ENCODE measurements at regions not wholly inside any gene's neighbourhood (a gene's known extent, or its start where the extent isn't known, plus 50 kb on each side); places are given as distances from the start of the nearest gene placed in this dataset.

DNA sequence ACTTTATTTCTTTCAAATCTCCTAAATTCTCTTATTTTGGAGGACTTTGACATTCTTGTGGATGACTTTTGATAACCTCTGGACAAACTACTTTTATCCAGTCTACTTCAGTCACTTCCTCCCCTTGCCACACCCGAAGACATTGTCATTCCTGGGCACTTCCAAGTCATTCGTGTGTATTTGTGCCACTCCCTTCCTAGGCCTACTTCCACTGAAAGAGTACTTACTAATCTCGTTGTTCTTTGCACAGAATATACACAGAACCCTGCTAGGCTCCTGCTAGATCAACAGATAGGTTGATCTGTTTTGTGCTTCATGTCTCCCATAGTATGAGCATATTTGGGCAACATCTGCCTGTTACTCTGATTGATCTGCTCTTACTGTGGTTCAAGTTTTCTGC lies 355.4 kb downstream of the HGF start:
- no peaks in the 10 kb centered on the region for H3K9me2 ChIP-seq (replicated peaks; ENCODE audit: low read length)
- H3K4me3 ChIP-seq (ENCODE audit: low read length): no peak overlapping the region
- H3K9me3 ChIP-seq (ENCODE audit: low read length): no peaks in the 10 kb centered on the region
- peaks cover 8% of the 10 kb centered on the region for H3F3A ChIP-seq (ENCODE audit: low read length, unreplicated experiment)
- no peaks in the 10 kb centered on the region for H3K79me2 ChIP-seq (ENCODE audit: low read length)
- H4K20me1 ChIP-seq (ENCODE audit: low read length): no peaks in the 10 kb centered on the region
- H3K9ac ChIP-seq (ENCODE audit: low read length): peak overlapping the region; percentile 37
- H3K27ac ChIP-seq (ENCODE audit: low read length): peak overlapping the region; percentile 80
- H2AFZ ChIP-seq (ENCODE audit: low read length): 0 out of 2 replicates have a peak overlapping the region, but pooled peaks have one; percentile 16
- TF ChIP-seq, protein P1, sequence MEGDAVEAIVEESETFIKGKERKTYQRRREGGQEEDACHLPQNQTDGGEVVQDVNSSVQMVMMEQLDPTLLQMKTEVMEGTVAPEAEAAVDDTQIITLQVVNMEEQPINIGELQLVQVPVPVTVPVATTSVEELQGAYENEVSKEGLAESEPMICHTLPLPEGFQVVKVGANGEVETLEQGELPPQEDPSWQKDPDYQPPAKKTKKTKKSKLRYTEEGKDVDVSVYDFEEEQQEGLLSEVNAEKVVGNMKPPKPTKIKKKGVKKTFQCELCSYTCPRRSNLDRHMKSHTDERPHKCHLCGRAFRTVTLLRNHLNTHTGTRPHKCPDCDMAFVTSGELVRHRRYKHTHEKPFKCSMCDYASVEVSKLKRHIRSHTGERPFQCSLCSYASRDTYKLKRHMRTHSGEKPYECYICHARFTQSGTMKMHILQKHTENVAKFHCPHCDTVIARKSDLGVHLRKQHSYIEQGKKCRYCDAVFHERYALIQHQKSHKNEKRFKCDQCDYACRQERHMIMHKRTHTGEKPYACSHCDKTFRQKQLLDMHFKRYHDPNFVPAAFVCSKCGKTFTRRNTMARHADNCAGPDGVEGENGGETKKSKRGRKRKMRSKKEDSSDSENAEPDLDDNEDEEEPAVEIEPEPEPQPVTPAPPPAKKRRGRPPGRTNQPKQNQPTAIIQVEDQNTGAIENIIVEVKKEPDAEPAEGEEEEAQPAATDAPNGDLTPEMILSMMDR (conservative IDR thresholded peaks at IDR 0.05; ENCODE audit: low read depth, low read length): no peak
- TF ChIP-seq EZH2phosphoT487 (IDR thresholded peaks at IDR 0.05; ENCODE audit: borderline replicate concordance, low read length) (no peak), EZH2 (IDR thresholded peaks at IDR 0.05; ENCODE audit: low read length, unreplicated experiment) (no peak)
- ChIA-PET CTCF (no interaction called here), POLR2A (ENCODE audit: unreplicated experiment) (no interaction called here)
- peak; percentile 76 for ATAC-seq
- H3K4me2 ChIP-seq (ENCODE audit: low read length): peak overlapping the region; percentile 21
- peaks cover 52% of the 10 kb centered on the region for H3K4me1 ChIP-seq (ENCODE audit: insufficient read depth, low read length)
- no TSS peak for BruUV-seq (replicated peaks)
- DNase-seq: peak; percentile 75
- intact Hi-C loops (cut with micrococcal nuclease): loop anchor here (2.0 to 5.0 kb wide), 2 partner anchors 167 to 256 kb away; no protein-coding TSS in a partner anchor
- H3K27me3 ChIP-seq (ENCODE audit: low read length): no peaks in the 10 kb centered on the region
- H3K36me3 ChIP-seq (ENCODE audit: low read depth, low read length): no peaks in the 10 kb centered on the region

DNA sequence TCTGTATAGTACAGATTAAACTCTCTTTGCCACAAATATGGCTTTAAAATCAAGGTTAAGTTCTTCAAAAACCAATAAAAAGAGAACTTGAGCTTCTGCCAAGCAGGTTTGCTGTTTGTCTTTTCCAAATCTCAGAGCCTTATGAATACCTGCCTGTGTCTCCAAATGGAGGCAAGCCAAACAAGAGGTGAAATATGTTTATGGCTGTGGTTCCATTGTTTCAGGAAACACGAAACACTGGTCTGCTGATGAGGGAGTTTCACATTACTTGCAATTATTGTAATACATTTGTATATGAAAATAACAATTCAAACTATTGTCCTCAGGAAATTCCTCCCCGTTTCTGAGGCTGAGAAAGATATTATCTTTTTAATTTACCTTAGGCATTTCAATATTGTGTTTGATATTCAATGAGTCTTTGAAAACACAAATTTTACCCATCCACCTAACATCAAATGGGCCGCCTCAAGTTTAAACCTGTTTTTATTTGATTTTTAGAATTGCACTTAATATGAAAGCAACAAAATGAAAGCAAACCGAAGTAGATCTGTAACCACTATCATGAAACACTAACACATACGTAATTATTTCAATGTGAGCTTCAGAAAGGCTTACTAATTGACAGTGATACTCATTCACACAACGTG lies 359.3 kb downstream of the HGF start:
- peak overlapping the region; percentile 24 for H3K4me3 ChIP-seq (ENCODE audit: low read length)
- no peaks in the 10 kb centered on the region for H3K27me3 ChIP-seq (ENCODE audit: low read length)
- peaks cover 64% of the 10 kb centered on the region for H3K4me1 ChIP-seq (ENCODE audit: insufficient read depth, low read length)
- H2AFZ ChIP-seq (ENCODE audit: low read length): 0 out of 2 replicates have a peak overlapping the region, but pooled peaks have one; percentile 10
- ChIA-PET CTCF (interaction anchor here (1.0 kb wide), 1 partner anchor 60 kb away, joined by 3 read pairs; no protein-coding TSS in a partner anchor), POLR2A (ENCODE audit: unreplicated experiment) (no interaction called here)
- H3K9me2 ChIP-seq (replicated peaks; ENCODE audit: low read length): no peaks in the 10 kb centered on the region
- DNase-seq: peak; percentile 94
- no TSS peak for BruUV-seq (replicated peaks)
- H4K20me1 ChIP-seq (ENCODE audit: low read length): no peaks in the 10 kb centered on the region
- TF ChIP-seq EZH2 (IDR thresholded peaks at IDR 0.05; ENCODE audit: low read length, unreplicated experiment) (no peak), EZH2phosphoT487 (IDR thresholded peaks at IDR 0.05; ENCODE audit: borderline replicate concordance, low read length) (no peak)
- TF ChIP-seq, protein P1 (conservative IDR thresholded peaks at IDR 0.05; ENCODE audit: low read depth, low read length): no peak
- 0 out of 2 replicates have a peak, but pooled peaks cover 4% of the 10 kb centered on the region for H3K36me3 ChIP-seq (ENCODE audit: low read depth, low read length)
- peak; percentile 60 for ATAC-seq
- peak overlapping the region; percentile 89 for H3K27ac ChIP-seq (ENCODE audit: low read length)
- 0 out of 2 replicates have a peak, but pooled peaks cover 6% of the 10 kb centered on the region for H3K9me3 ChIP-seq (ENCODE audit: low read length)
- peaks cover 13% of the 10 kb centered on the region for H3F3A ChIP-seq (ENCODE audit: low read length, unreplicated experiment)
- peak overlapping the region; percentile 60 for H3K4me2 ChIP-seq (ENCODE audit: low read length)
- no peaks in the 10 kb centered on the region for H3K79me2 ChIP-seq (ENCODE audit: low read length)
- H3K9ac ChIP-seq (ENCODE audit: low read length): peak overlapping the region; percentile 43
- intact Hi-C loops (cut with micrococcal nuclease): loop anchor here (1.0 to 5.0 kb wide), 5 partner anchors 37 to 489 kb away; no protein-coding TSS in a partner anchor

DNA sequence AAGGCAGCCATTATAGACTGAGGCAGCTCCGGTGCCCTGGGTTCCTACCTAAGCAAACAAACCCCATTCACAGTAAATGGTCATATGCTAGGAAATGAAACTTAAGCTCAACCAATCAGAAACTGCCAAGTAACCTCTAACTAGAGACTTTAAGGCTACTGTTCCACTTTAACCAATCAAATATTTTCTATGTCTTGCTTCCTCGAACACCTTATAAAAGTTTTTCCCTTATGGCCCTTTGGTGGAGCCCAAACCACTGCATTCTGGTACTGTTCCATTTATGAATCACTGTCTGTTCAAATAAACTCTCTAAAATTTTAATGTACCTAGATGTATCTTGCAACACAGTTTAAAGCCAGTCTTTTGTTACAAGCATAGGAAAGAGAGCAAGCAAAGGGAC lies 361.1 kb downstream of the HGF start:
- peak overlapping the region; percentile 55 for H3K9ac ChIP-seq (ENCODE audit: low read length)
- peak overlapping the region; percentile 89 for H3K27ac ChIP-seq (ENCODE audit: low read length)
- DNase-seq: peak; percentile 76
- no peaks in the 10 kb centered on the region for H3K79me2 ChIP-seq (ENCODE audit: low read length)
- BruUV-seq (replicated peaks): no TSS peak
- H3K9me3 ChIP-seq (ENCODE audit: low read length): 0 out of 2 replicates have a peak, but pooled peaks cover 8% of the 10 kb centered on the region
- POLR2A ChIA-PET (ENCODE audit: unreplicated experiment): no interaction called here
- H3K9me2 ChIP-seq (replicated peaks; ENCODE audit: low read length): no peaks in the 10 kb centered on the region
- H3K4me3 ChIP-seq (ENCODE audit: low read length): no peak overlapping the region
- ATAC-seq: peak; percentile 41
- 0 out of 2 replicates have a peak overlapping the region, but pooled peaks have one; percentile 20 for H2AFZ ChIP-seq (ENCODE audit: low read length)
- intact Hi-C loops (cut with micrococcal nuclease): no loop called here
- peaks cover 46% of the 10 kb centered on the region for H3K4me1 ChIP-seq (ENCODE audit: insufficient read depth, low read length)
- H4K20me1 ChIP-seq (ENCODE audit: low read length): no peaks in the 10 kb centered on the region
- TF ChIP-seq EZH2phosphoT487 (IDR thresholded peaks at IDR 0.05; ENCODE audit: borderline replicate concordance, low read length) (no peak), EZH2 (IDR thresholded peaks at IDR 0.05; ENCODE audit: low read length, unreplicated experiment) (no peak)
- TF ChIP-seq, protein P1 (conservative IDR thresholded peaks at IDR 0.05; ENCODE audit: low read depth, low read length): no peak
- H3K4me2 ChIP-seq (ENCODE audit: low read length): 0 out of 2 replicates have a peak overlapping the region, but pooled peaks have one; percentile 8
- 0 out of 2 replicates have a peak, but pooled peaks cover 7% of the 10 kb centered on the region for H3K36me3 ChIP-seq (ENCODE audit: low read depth, low read length)
- peaks cover 13% of the 10 kb centered on the region for H3F3A ChIP-seq (ENCODE audit: low read length, unreplicated experiment)
- H3K27me3 ChIP-seq (ENCODE audit: low read length): no peaks in the 10 kb centered on the region
- CTCF ChIA-PET: no interaction called here
